HepG2 (cell line): ENCODE measurements at regions not wholly inside any gene's neighbourhood (a gene's known extent, or its start where the extent isn't known, plus 50 kb on each side); places are given as distances from the start of the nearest gene placed in this dataset.
"Not testable (repeated sequence)": the region's sequence is repeated elsewhere in the genome, so short reads cannot be mapped to it uniquely, and the experiment has no call there.

Experiments
- ATAC-seq: fragments of 200-7000 bp; cut with Tn5 transposase; 3 replicates; pipeline ENCODE4 v1.9.1; 2020; ENCODE audit warnings: mild to moderate bottlenecking, moderate library complexity
- BruUV-seq: library from RNA; stranded (reverse); fragments of 400-500 nt; replicated peaks from 2 replicates; lab custom pipeline; 2021; lab: Mats Ljungman, UMichigan
- CTCF ChIA-PET: fragments of 300-600 bp; formaldehyde crosslinking; extraction: SDS; loops from one replicate; lab custom pipeline; 2021; ENCODE audit warnings: low total read pairs, inconsistent platforms, low intra/inter-chr PET ratio; lab: Yijun Ruan, JAX
- POLR2A ChIA-PET: fragments of 350-600 bp; sonication (Branson Sonifier 250); formaldehyde crosslinking; loops from one replicate; lab custom pipeline; 2020; ENCODE audit warnings: antibody characterized with exemption, inconsistent platforms; lab: Yijun Ruan, JAX
- DNase-seq: peaks from one replicate; pipeline ENCODE4 v3.0.0-alpha.2; 2015; ENCODE audit warnings: low spot score
- FAIRE-seq: peaks from 3 replicates; lab custom pipeline; 2011; peaks lifted over from hg19 to GRCh38; lab: Jason Lieb, UNC
- H2AFZ ChIP-seq: one replicate; pipeline ENCODE4 v1.6.1; 2011; ENCODE audit warnings: low read length, inconsistent platforms
- H3K27ac ChIP-seq: fragments of 300-600 bp; 3 replicates; pipeline ENCODE4 v1.8.0; 2011; ENCODE audit warnings: mixed run types, mild to moderate bottlenecking, mixed read lengths, low read length, inconsistent platforms; ENCODE audit not compliant: insufficient read depth; ENCODE audit errors: extremely low read length
- H3K27me3 ChIP-seq, 2 experiments: fragments of 200-600 bp in 1 of 2; 2 replicates in 1 of 2; 3 replicates in 1 of 2; pipeline versions ENCODE4 v1.6.0 to v1.8.0; 2011; ENCODE audit warnings: low read length in 2 of 2, mild to moderate bottlenecking in 2 of 2, moderate library complexity in 2 of 2, inconsistent platforms in 1 of 2; ENCODE audit not compliant: insufficient read depth in 2 of 2, control insufficient read depth in 1 of 2
- H3K36me3 ChIP-seq, 2 experiments: fragments of 200-600 bp in 1 of 2; replicated peaks in 1 of 2; 2 replicates in 1 of 2; 3 replicates in 1 of 2; pipeline versions ENCODE4 v1.5.1 to v1.8.0; 2011; ENCODE audit warnings: low read length in 2 of 2, inconsistent platforms in 1 of 2; ENCODE audit not compliant: insufficient read depth in 2 of 2, control insufficient read depth in 1 of 2
- H3K4me1 ChIP-seq: 2 replicates; pipeline ENCODE4 v1.5.1; 2012; ENCODE audit warnings: low read length, inconsistent platforms; ENCODE audit not compliant: insufficient read depth
- H3K4me2 ChIP-seq: 2 replicates; pipeline ENCODE4 v1.6.0; 2011; ENCODE audit warnings: low read depth, low read length, inconsistent platforms
- H3K4me3 ChIP-seq, 3 experiments: fragments of 200-600 bp in 1 of 3; sonication (generic), shearing (Covaris generic) in 1 of 3; replicated peaks in 1 of 3; 2 replicates each; pipeline ENCODE4 v1.5.1; 2011 to 2016; ENCODE audit warnings: low read length in 3 of 3, inconsistent platforms in 2 of 3, low read depth in 2 of 3, mild to moderate bottlenecking in 2 of 3, control low read depth in 1 of 3, mixed read lengths in 1 of 3; ENCODE audit not compliant: insufficient read depth in 1 of 3
- H3K79me2 ChIP-seq: one replicate; pipeline ENCODE4 v1.6.1; 2011; ENCODE audit warnings: low read length, inconsistent platforms; ENCODE audit not compliant: insufficient read depth
- H3K9ac ChIP-seq: 2 replicates; pipeline ENCODE4 v1.6.0; 2011; ENCODE audit warnings: mild to moderate bottlenecking, low read depth, low read length, inconsistent platforms; ENCODE audit not compliant: insufficient read depth
- H3K9me3 ChIP-seq: 2 replicates; pipeline ENCODE4 v1.5.1; 2012; ENCODE audit warnings: mild to moderate bottlenecking, low read length
- H4K20me1 ChIP-seq: 2 replicates; pipeline ENCODE4 v1.6.0; 2011; ENCODE audit warnings: inconsistent platforms, mild to moderate bottlenecking, low read length, moderate library complexity; ENCODE audit not compliant: insufficient read depth
- KLF16 ChIP-seq, 2 experiments: sonication (generic) in 1 of 2; formaldehyde crosslinking in 1 of 2; IDR thresholded peaks; 2 replicates each; pipeline versions ENCODE4 v1.6.1 to v1.8.0; 2016 to 2023; ENCODE audit warnings: missing genetic modification reagents in 2 of 2, missing compliant biosample characterization in 1 of 2
- MNT ChIP-seq: fragments of 450-650 bp; IDR thresholded peaks from 2 replicates; pipeline ENCODE4 v1.6.1; 2016
- TP53 ChIP-seq: sonication (generic); formaldehyde crosslinking; conservative IDR thresholded peaks from 2 replicates; pipeline ENCODE4 v1.4.0; 2020; ENCODE audit warnings: missing genetic modification reagents
- ZNF546 ChIP-seq: sonication (generic); formaldehyde crosslinking; conservative IDR thresholded peaks from 2 replicates; pipeline ENCODE4 v1.8.1; 2023; ENCODE audit warnings: mild to moderate bottlenecking, missing genetic modification reagents
- ZNF724P ChIP-seq: sonication (generic); formaldehyde crosslinking; IDR thresholded peaks from 2 replicates; pipeline ENCODE4 v1.8.0; 2022; ENCODE audit warnings: missing genetic modification reagents, borderline replicate concordance
- WGBS: methylation state at CpG from one replicate; pipeline ENCODE4 v1.1.6; 2017; ENCODE audit warnings: low lambda C conversion rate; 5-methylcytosine and 5-hydroxymethylcytosine counted together
- in situ Hi-C: cut with HindIII; loops from 2 replicates; pipeline ENCODE4 v1.10.0; 2017; ENCODE audit warnings: low pct_unique_long_range_greater_than_20kb; ENCODE audit not compliant: extremely low pct_ligation_motif_present
- intact Hi-C: fragments of 100-400 bp; cut with micrococcal nuclease; formaldehyde crosslinking; loops from one replicate; pipeline ENCODE4 v1.10.0; 2022; ENCODE audit not compliant: unreplicated experiment

- POLR2A ChIA-PET, result no interaction called here
Measured at GRCh38 chr1:58220836-58221472, 325.6 kb downstream of the OMA1 start.

GRCh38 chr1:58216169-58216568 is 330.4 kb downstream of the OMA1 start:
- POLR2A ChIA-PET, H3K4me2 ChIP-seq, H3K9ac ChIP-seq, DNase-seq, H3K4me3 ChIP-seq, CTCF ChIA-PET, H3K27ac ChIP-seq, ATAC-seq, H3K79me2 ChIP-seq, H3K36me3 ChIP-seq, intact Hi-C loops, H3K27me3 ChIP-seq, H2AFZ ChIP-seq, H3K4me1 ChIP-seq, BruUV-seq, in situ Hi-C loops, H4K20me1 ChIP-seq, FAIRE-seq, H3K9me3 ChIP-seq: not testable (repeated sequence)
- TF ChIP-seq MNT, result peak; percentile 77
- 5% methylated on average over 3 of the region's 3 CpGs for WGBS

More at GRCh38 chr1:58220836-58221472, 325.6 kb downstream of the OMA1 start:
- Histone ChIP-seq H3K9ac (no peak overlapping the region), H3K27ac (no peak overlapping the region), H2AFZ (no peak overlapping the region), H4K20me1 (no peaks in the 10 kb centered on the region), H3K36me3 (no peaks in the 10 kb centered on the region), H3K27me3 (no peaks in the 10 kb centered on the region), H3K9me3 (no peaks in the 10 kb centered on the region), H3K4me2 (no peak overlapping the region), H3K4me3 (no peak overlapping the region), H3K4me1 (no peaks in the 10 kb centered on the region), H3K79me2 (no peaks in the 10 kb centered on the region)
- BruUV-seq, result no TSS peak
- FAIRE-seq (no peak), DNase-seq (no peak), ATAC-seq (no peak)
- TF ChIP-seq ZNF724P (no peak), TP53 (CRISPR knock-in tag) (no peak), ZNF546 (CRISPR knock-in tag) (no peak), KLF16 (CRISPR knock-in tag; IDR thresholded peaks at IDR 0.05) (no peak)
- 4% methylated on average over 4 of the region's 4 CpGs for WGBS
- intact Hi-C loops (no loop called here), in situ Hi-C loops (no loop called here)
- CTCF ChIA-PET, result no interaction called here
